ENCODE measurements at regions not wholly inside any gene's neighbourhood (a gene's known extent, or its start where the extent isn't known, plus 50 kb on each side); places are given as distances from the start of the nearest gene placed in this dataset.

DNA sequence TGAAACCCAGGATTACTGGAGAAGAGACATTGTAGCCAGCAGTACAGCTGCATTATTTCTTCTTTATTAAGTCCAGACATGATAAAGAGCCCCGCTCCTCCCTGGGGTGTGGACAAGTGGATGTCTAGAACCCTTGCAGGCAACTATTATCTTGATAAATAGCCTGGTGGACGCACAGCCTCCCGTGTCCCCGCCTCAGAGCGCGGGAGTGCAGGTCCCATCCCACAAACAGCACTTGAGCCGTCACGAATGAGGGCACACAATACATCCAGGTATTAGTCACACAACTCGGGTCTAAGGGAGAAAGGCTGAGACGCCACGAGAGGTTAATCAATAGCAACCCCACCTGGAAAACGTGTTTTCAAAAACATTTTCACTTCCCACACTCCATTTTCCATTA lies 213.2 kb upstream of the SOX1 start:
- DNase-seq, result no peak
- TF ChIP-seq, protein P1, sequence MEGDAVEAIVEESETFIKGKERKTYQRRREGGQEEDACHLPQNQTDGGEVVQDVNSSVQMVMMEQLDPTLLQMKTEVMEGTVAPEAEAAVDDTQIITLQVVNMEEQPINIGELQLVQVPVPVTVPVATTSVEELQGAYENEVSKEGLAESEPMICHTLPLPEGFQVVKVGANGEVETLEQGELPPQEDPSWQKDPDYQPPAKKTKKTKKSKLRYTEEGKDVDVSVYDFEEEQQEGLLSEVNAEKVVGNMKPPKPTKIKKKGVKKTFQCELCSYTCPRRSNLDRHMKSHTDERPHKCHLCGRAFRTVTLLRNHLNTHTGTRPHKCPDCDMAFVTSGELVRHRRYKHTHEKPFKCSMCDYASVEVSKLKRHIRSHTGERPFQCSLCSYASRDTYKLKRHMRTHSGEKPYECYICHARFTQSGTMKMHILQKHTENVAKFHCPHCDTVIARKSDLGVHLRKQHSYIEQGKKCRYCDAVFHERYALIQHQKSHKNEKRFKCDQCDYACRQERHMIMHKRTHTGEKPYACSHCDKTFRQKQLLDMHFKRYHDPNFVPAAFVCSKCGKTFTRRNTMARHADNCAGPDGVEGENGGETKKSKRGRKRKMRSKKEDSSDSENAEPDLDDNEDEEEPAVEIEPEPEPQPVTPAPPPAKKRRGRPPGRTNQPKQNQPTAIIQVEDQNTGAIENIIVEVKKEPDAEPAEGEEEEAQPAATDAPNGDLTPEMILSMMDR (IDR thresholded peaks at IDR 0.05), result no peak
- TF ChIP-seq POLR2A (IDR thresholded peaks at IDR 0.05), result no peak
- 62% methylated on average over 11 of the region's 12 CpGs for WGBS (ENCODE audit: insufficient coverage, low coverage, low lambda C conversion rate, missing lambda C conversion rate)

DNA sequence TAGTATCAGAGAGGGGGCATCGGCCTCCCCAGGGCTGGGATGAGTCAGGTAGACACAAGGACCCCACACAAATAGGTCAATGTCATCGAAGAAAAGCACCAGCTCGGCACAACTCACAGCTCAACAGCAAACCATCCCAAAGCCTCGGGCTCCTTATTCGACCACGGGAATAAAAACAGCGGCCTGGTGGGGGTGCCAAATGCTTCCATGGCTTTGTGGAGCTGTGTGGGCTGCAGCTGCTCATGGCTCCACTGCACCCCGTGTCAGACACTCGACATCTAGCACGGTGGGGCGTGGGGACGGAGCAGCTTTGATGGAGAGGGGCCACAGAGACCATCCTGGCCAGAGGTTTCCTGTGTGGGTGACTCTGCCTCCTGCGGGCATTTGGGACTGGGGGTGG lies 212.5 kb upstream of the SOX1 start:
- intact Hi-C loops (cut with DNase I), result no loop called here
- H3K36me3 ChIP-seq, result no peaks in the 10 kb centered on the region
- no peak for TF ChIP-seq POLR2A (IDR thresholded peaks at IDR 0.05)
- TF ChIP-seq, protein P1 (IDR thresholded peaks at IDR 0.05), result no peak
- 49% methylated on average over 7 of the region's 13 CpGs for WGBS (ENCODE audit: insufficient coverage, low coverage, low lambda C conversion rate, missing lambda C conversion rate)
- H3K4me1 ChIP-seq, result no peaks in the 10 kb centered on the region
- no peaks in the 10 kb centered on the region for H3K9me3 ChIP-seq
- no peak overlapping the region for H3K27ac ChIP-seq
- H3K27me3 ChIP-seq, result no peaks in the 10 kb centered on the region
- DNase-seq (peak in 1 of 3 donors; percentile 34), ATAC-seq (no peak)
- H3K4me3 ChIP-seq, result no peak overlapping the region

More for the DNA sequence above, 213.2 kb upstream of the SOX1 start:
- Histone ChIP-seq H3K27me3 (no peaks in the 10 kb centered on the region), H3K27ac (no peak overlapping the region), H3K4me3 (no peak overlapping the region), H3K36me3 (no peaks in the 10 kb centered on the region), H3K4me1 (no peaks in the 10 kb centered on the region), H3K9me3 (no peaks in the 10 kb centered on the region)
- intact Hi-C loops (cut with DNase I), result no loop called here
- no peak for ATAC-seq

DNA sequence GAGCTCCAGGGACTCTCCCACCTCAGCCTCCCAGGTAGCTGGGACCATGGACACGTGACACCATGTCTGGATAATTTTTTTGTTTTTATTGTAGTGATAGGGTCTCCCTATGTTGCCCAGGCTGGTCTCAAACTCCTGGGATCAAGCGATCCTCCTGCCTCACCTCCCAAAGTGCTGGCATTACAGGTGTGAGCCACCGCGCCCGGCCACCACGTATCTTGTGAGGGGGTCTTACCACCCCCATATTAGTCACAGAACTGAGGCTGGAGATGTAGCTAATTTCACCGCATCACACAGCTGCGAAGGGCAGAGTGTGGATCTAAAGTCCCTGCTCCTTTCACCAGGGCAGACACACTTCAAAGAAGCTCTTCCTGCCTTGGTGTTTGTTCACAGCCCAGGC lies 211.8 kb upstream of the SOX1 start:
- H3K4me3 ChIP-seq, result no peak overlapping the region
- H3K9me3 ChIP-seq, result no peaks in the 10 kb centered on the region
- no peaks in the 10 kb centered on the region for H3K36me3 ChIP-seq
- ATAC-seq (no peak), DNase-seq (no peak)
- WGBS (ENCODE audit: insufficient coverage, low coverage, low lambda C conversion rate, missing lambda C conversion rate), result 76% methylated on average over 7 of the region's 8 CpGs
- intact Hi-C loops (cut with DNase I), result no loop called here
- H3K27ac ChIP-seq, result no peak overlapping the region
- TF ChIP-seq, protein P1 (IDR thresholded peaks at IDR 0.05), result no peak
- no peak for TF ChIP-seq POLR2A (IDR thresholded peaks at IDR 0.05)
- H3K4me1 ChIP-seq, result no peaks in the 10 kb centered on the region
- H3K27me3 ChIP-seq, result no peaks in the 10 kb centered on the region

DNA sequence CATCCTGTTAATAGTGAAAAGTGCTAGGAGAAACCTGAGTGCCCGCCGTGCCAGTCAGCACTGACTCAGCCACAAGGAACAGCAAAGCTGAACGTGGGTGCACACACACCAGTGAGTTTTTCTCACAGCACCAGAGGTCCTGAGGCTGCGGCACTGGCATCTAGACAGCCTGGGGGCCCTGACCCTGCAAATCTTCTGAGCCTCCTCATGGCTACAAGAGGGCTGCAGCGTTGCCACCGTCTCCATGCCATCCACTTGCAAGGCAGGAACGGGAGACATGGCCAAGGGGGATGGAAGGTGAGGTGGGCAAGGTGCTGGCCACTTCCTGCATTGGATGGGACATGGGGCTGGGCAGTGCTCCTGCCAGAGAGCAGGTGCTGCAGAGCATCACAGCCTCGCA lies 211.2 kb upstream of the SOX1 start:
- WGBS (ENCODE audit: insufficient coverage, low coverage, low lambda C conversion rate, missing lambda C conversion rate), result 30% methylated on average over 2 of the region's 8 CpGs
- no peak overlapping the region for H3K4me3 ChIP-seq
- ATAC-seq (no peak), DNase-seq (peak in 1 of 3 donors; percentile 19)
- H3K27me3 ChIP-seq, result no peaks in the 10 kb centered on the region
- H3K9me3 ChIP-seq, result no peaks in the 10 kb centered on the region
- no peaks in the 10 kb centered on the region for H3K36me3 ChIP-seq
- H3K27ac ChIP-seq, result no peak overlapping the region
- no peaks in the 10 kb centered on the region for H3K4me1 ChIP-seq
- TF ChIP-seq POLR2A (IDR thresholded peaks at IDR 0.05), result no peak
- intact Hi-C loops (cut with DNase I), result no loop called here

DNA sequence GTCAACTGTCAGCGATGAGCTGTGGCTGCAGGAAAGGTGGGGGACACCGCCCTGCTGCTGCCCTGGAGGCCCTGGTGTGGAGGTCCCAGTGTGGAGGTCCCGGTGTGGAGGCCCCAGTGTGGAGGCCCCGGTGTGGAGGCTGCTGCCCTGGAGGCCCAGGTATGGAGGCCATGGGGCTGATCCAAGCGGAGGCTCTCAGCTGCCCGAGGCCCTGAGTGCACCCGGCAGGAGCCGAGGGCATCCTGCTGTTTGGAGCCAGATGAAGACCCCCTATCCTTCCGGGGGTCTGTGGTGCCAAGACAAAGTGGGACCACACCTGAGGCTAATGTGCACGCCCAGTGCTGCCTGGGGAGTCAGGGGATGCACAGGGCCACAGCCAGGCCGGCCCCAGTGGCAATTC lies 210.4 kb upstream of the SOX1 start:
- Histone ChIP-seq H3K4me3 (no peak overlapping the region), H3K36me3 (no peaks in the 10 kb centered on the region), H3K27ac (no peak overlapping the region), H3K9me3 (no peaks in the 10 kb centered on the region), H3K4me1 (no peaks in the 10 kb centered on the region), H3K27me3 (no peaks in the 10 kb centered on the region)
- TF ChIP-seq POLR2A (IDR thresholded peaks at IDR 0.05), result no peak
- TF ChIP-seq, protein P1 (IDR thresholded peaks at IDR 0.05), result no peak
- 33% methylated on average over 1 of the region's 11 CpGs for WGBS (ENCODE audit: insufficient coverage, low coverage, low lambda C conversion rate, missing lambda C conversion rate)
- DNase-seq (peak in 1 of 3 donors; percentile 23), ATAC-seq (peak in 1 of 4 donors; percentile 13)
- intact Hi-C loops (cut with DNase I), result no loop called here
